ENCODE measurements at regions not wholly inside any gene's neighbourhood (a gene's known extent, or its start where the extent isn't known, plus 50 kb on each side); places are given as distances from the start of the nearest gene placed in this dataset.

- no peak for ATAC-seq
- Histone ChIP-seq H2AFZ (ENCODE audit: control insufficient read depth, low read depth, low read length) (no peak overlapping the region), H3K36me3 (ENCODE audit: control insufficient read depth in 2 of 2, insufficient read depth in 2 of 2, low read length in 1 of 2) (no peaks in the 10 kb centered on the region), H3K9me3 (replicated peaks; ENCODE audit: control insufficient read depth, insufficient read depth, low read length) (no peaks in the 10 kb centered on the region), H3K79me2 (ENCODE audit: control insufficient read depth, insufficient read depth, low read length) (no peaks in the 10 kb centered on the region), H3K4me1 (ENCODE audit: control insufficient read depth, insufficient read depth, low read length) (no peaks in the 10 kb centered on the region), H3K27me3 (replicated peaks in 1 of 2; ENCODE audit: control insufficient read depth in 2 of 2, insufficient read depth in 2 of 2, low read length in 1 of 2) (no peaks in the 10 kb centered on the region), H3K4me3 (no peak overlapping the region), H3K27ac (ENCODE audit: control insufficient read depth, insufficient read depth) (no peak overlapping the region), H3K4me2 (ENCODE audit: control insufficient read depth, insufficient read depth) (no peak overlapping the region), H3K9ac (ENCODE audit: control insufficient read depth, insufficient read depth, low read length) (no peak overlapping the region), H4K20me1 (ENCODE audit: control insufficient read depth, insufficient read depth) (no peaks in the 10 kb centered on the region)
- no peak for TF ChIP-seq PAX8 (IDR thresholded peaks at IDR 0.05)
- ChIA-PET CTCF (no interaction called here), RAD21 (ENCODE audit: unreplicated experiment) (no interaction called here), SMC1A (ENCODE audit: uncharacterized antibody, unreplicated experiment) (interaction anchor here (0.6 to 1.3 kb wide), 2 partner anchors 9 to 30 kb away, joined by 3 read pairs; no protein-coding TSS in a partner anchor), POLR2A (no interaction called here)
- BruUV-seq (replicated peaks): no TSS peak
- no peak for FAIRE-seq
- intact Hi-C loops (cut with micrococcal nuclease; ENCODE audit: unreplicated experiment): no loop called here
- in situ Hi-C loops (cut with MboI): no loop called here
- WGBS (ENCODE audit: insufficient coverage, insufficient replicate concordance, low lambda C conversion rate, missing lambda C conversion rate): 4% methylated on average over 1 of the region's 1 CpG
- no peak for DNase-seq (ENCODE audit: low read depth, low spot score)
These were observed 350.8 kb upstream of the RSPO3 start for GRCh38 chr6:126767711-126768110.

GRCh38 chr6:126770176-126770575 is 348.3 kb upstream of the RSPO3 start:
- no peak overlapping the region for H3K4me2 ChIP-seq (ENCODE audit: control insufficient read depth, insufficient read depth)
- no peaks in the 10 kb centered on the region for H3K4me1 ChIP-seq (ENCODE audit: control insufficient read depth, insufficient read depth, low read length)
- WGBS (ENCODE audit: insufficient coverage, insufficient replicate concordance, low lambda C conversion rate, missing lambda C conversion rate): 7% methylated on average over 1 of the region's 1 CpG
- H3K9me3 ChIP-seq (replicated peaks; ENCODE audit: control insufficient read depth, insufficient read depth, low read length): no peaks in the 10 kb centered on the region
- ChIA-PET SMC1A (ENCODE audit: uncharacterized antibody, unreplicated experiment) (interaction anchor here (1.2 kb wide), 1 partner anchor 51 kb away, joined by 3 read pairs; no protein-coding TSS in a partner anchor), POLR2A (no interaction called here), RAD21 (ENCODE audit: unreplicated experiment) (no interaction called here), CTCF (no interaction called here)
- H4K20me1 ChIP-seq (ENCODE audit: control insufficient read depth, insufficient read depth): no peaks in the 10 kb centered on the region
- DNase-seq (ENCODE audit: low read depth, low spot score) (no peak), FAIRE-seq (no peak), ATAC-seq (no peak)
- in situ Hi-C loops (cut with MboI): no loop called here
- no peaks in the 10 kb centered on the region for H3K79me2 ChIP-seq (ENCODE audit: control insufficient read depth, insufficient read depth, low read length)
- no peak overlapping the region for H3K4me3 ChIP-seq
- no peaks in the 10 kb centered on the region for H3K36me3 ChIP-seq (ENCODE audit: control insufficient read depth in 2 of 2, insufficient read depth in 2 of 2, low read length in 1 of 2)
- H2AFZ ChIP-seq (ENCODE audit: control insufficient read depth, low read depth, low read length): no peak overlapping the region
- H3K27me3 ChIP-seq (replicated peaks in 1 of 2; ENCODE audit: control insufficient read depth in 2 of 2, insufficient read depth in 2 of 2, low read length in 1 of 2): no peaks in the 10 kb centered on the region; a peak in 1 of 4 replicates
- intact Hi-C loops (cut with micrococcal nuclease; ENCODE audit: unreplicated experiment): no loop called here
- no peak overlapping the region for H3K9ac ChIP-seq (ENCODE audit: control insufficient read depth, insufficient read depth, low read length)
- TF ChIP-seq RB1 (IDR thresholded peaks at IDR 0.05; ENCODE audit: borderline replicate concordance): no peak
- no peak for TF ChIP-seq MYC (IDR thresholded peaks at IDR 0.05; ENCODE audit: insufficient read depth, insufficient read length, insufficient replicate concordance, low read length, severe bottlenecking)
- no peak for TF ChIP-seq MYB (IDR thresholded peaks at IDR 0.05; ENCODE audit: borderline replicate concordance, low read depth, low read length)
- no peak for TF ChIP-seq PAX8 (IDR thresholded peaks at IDR 0.05)
- TF ChIP-seq, protein P1, sequence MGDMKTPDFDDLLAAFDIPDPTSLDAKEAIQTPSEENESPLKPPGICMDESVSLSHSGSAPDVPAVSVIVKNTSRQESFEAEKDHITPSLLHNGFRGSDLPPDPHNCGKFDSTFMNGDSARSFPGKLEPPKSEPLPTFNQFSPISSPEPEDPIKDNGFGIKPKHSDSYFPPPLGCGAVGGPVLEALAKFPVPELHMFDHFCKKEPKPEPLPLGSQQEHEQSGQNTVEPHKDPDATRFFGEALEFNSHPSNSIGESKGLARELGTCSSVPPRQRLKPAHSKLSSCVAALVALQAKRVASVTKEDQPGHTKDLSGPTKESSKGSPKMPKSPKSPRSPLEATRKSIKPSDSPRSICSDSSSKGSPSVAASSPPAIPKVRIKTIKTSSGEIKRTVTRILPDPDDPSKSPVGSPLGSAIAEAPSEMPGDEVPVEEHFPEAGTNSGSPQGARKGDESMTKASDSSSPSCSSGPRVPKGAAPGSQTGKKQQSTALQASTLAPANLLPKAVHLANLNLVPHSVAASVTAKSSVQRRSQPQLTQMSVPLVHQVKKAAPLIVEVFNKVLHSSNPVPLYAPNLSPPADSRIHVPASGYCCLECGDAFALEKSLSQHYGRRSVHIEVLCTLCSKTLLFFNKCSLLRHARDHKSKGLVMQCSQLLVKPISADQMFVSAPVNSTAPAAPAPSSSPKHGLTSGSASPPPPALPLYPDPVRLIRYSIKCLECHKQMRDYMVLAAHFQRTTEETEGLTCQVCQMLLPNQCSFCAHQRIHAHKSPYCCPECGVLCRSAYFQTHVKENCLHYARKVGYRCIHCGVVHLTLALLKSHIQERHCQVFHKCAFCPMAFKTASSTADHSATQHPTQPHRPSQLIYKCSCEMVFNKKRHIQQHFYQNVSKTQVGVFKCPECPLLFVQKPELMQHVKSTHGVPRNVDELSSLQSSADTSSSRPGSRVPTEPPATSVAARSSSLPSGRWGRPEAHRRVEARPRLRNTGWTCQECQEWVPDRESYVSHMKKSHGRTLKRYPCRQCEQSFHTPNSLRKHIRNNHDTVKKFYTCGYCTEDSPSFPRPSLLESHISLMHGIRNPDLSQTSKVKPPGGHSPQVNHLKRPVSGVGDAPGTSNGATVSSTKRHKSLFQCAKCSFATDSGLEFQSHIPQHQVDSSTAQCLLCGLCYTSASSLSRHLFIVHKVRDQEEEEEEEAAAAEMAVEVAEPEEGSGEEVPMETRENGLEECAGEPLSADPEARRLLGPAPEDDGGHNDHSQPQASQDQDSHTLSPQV (IDR thresholded peaks at IDR 0.05): no peak
- TF ChIP-seq HDAC2 (IDR thresholded peaks at IDR 0.05): no peak
- TF ChIP-seq IKZF1 (conservative IDR thresholded peaks at IDR 0.05): no peak
- H3K27ac ChIP-seq (ENCODE audit: control insufficient read depth, insufficient read depth): no peak overlapping the region
- no TSS peak for BruUV-seq (replicated peaks)

Measured in GM12878 (cell line).